ENCODE measurements at regions not wholly inside any gene's neighbourhood (a gene's known extent, or its start where the extent isn't known, plus 50 kb on each side); places are given as distances from the start of the nearest gene placed in this dataset.

- no peak for TF ChIP-seq CTCF (IDR thresholded peaks at IDR 0.05)
- no peak for TF ChIP-seq POLR2A (IDR thresholded peaks at IDR 0.05)
Observed at GRCh38 chr3:66673293-66673692, 172.5 kb upstream of the LRIG1 start.

Measured in adrenal gland (tissue), 5 donors.